ENCODE measurements at regions not wholly inside any gene's neighbourhood (a gene's known extent, or its start where the extent isn't known, plus 50 kb on each side); places are given as distances from the start of the nearest gene placed in this dataset.

GRCh38 chr14:46788994-46789393 is 137.4 kb upstream of the RPL10L start:
- DNase-seq: no peak

DNA sequence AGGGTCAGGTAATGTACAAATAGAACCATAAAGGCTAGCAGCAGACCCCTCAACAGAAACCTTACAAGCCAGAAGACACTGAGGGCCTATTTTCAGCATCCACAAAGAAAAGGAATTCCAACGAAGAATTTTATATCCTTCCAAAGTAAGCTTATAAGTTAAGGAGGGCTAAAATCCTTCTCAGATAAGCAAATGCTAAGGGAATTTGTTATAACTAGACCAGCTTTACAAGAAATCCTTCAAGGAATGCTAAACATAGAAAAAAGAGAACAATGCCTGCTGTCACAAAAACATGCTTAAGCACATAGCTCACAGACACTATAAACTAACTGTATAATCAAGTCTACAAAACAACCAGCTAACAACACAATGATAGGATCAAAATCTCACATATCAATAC is 130.7 kb upstream of the RPL10L start:
- no peak for DNase-seq

- DNase-seq: no peak
Observed at GRCh38 chr14:46769292-46769691, 117.7 kb upstream of the RPL10L start.

DNA sequence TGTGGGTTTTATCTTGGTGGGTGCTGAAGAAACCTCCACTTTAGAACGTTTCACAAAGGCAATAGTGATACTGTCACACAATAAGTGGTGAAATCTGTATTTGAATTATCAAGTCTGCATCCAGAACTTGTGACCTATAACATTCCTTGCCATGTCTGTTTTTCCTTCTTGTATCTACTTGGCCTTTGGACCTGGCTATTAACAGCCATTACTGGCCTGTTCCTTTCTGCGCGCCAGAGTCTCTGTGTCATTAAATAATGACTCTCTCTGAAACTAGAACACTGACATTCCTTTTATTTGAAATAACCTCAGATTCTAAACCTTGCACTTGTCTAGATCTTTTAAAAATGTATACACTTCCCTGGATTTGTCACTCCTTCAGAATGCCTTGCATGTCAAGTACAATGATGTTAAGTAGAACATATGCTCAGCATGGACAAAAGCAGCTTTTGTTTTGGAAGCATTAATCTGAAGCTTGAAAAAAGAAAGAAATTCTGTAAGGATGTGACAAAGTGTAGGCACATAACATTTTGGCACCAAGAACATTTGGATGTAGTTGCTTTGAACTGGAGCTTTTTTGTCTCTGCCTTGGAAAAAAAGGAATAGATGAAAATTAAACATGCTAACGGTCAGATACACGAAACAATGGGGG is 95.5 kb upstream of the RPL10L start:
- no peak for DNase-seq

DNA sequence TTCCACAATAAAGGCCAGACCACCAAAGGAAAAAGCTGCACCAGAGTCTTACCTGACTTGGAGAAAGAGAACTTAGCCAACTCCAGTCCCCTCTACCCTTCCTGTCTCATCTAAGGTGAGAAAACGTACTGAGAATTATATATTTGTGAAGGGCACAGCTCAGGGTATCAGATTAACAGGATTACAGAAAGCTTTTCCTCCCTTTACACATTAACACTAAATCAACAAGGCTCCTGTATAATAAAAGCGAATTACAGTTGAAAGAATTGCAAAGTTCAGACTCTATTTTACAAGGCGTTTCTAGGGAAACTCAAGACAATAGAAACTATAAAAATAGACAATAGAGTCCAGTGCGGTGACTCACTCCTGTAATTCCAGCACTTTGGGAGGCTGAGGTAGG is 82.7 kb upstream of the RPL10L start:
- no peak for DNase-seq

GRCh38 chr14:46717211-46717610 is 65.6 kb upstream of the RPL10L start:
- peak; percentile 0 for DNase-seq
